ENCODE measurements at regions not wholly inside any gene's neighbourhood (a gene's known extent, or its start where the extent isn't known, plus 50 kb on each side); places are given as distances from the start of the nearest gene placed in this dataset.

DNA sequence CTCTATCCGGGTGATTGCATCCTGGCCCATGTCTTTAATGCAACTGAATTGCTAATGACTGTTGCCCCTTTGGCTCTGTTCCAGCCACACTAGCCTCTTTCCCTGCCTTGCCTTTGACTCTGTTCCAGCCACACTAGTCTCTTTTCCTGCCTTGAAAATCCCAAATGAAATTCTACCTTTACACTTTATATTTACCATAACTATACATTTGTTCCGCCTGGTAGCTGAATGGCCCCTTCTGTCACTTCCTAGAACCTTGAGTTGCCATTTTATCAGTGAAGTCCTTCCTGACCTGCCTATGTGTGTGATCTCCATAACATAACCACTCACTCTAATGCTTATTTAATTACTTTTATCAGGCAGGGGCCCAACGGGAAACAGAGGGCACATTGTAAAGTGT lies 1120.4 kb upstream of the WWC1 start:
- Histone ChIP-seq H3K4me3 (ENCODE audit: insufficient read depth, low read depth, low read length) (no peak overlapping the region), H3K36me3 (replicated peaks; ENCODE audit: control insufficient read depth, insufficient read depth, low read length) (no peaks in the 10 kb centered on the region), H3K27me3 (ENCODE audit: control insufficient read depth, insufficient read depth, low read length) (no peaks in the 10 kb centered on the region)
- no peak for DNase-seq

DNA sequence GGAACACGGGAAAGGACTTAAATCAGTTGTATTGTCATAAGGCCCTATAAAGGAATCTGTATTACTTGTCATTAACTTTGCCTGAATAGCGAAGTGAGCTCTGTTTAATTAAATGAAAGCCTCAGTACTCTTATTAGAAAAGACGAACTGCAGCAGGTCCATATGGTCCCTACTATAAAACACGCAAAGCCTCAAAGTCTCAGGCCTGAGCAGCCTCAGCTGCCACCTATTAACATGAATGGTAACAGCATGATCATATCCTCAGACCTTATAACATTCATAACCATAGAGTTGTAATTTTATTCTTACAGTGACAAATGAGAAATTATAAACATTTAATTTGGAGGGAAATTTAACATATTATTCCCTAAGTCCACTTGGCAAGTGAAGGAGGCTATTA lies 1113.7 kb upstream of the WWC1 start:
- no peak for DNase-seq
- no peaks in the 10 kb centered on the region for H3K36me3 ChIP-seq (replicated peaks; ENCODE audit: control insufficient read depth, insufficient read depth, low read length)
- no peaks in the 10 kb centered on the region for H3K27me3 ChIP-seq (ENCODE audit: control insufficient read depth, insufficient read depth, low read length)
- no peak overlapping the region for H3K4me3 ChIP-seq (ENCODE audit: insufficient read depth, low read depth, low read length)

- H3K27me3 ChIP-seq (ENCODE audit: control insufficient read depth, insufficient read depth, low read length) = no peaks in the 10 kb centered on the region
- H3K4me3 ChIP-seq (ENCODE audit: insufficient read depth, low read depth, low read length) = no peak overlapping the region
- DNase-seq = no peak
- H3K36me3 ChIP-seq (replicated peaks; ENCODE audit: control insufficient read depth, insufficient read depth, low read length) = no peaks in the 10 kb centered on the region
Observed at GRCh38 chr5:167180906-167181305, 1110.5 kb upstream of the WWC1 start.

DNA sequence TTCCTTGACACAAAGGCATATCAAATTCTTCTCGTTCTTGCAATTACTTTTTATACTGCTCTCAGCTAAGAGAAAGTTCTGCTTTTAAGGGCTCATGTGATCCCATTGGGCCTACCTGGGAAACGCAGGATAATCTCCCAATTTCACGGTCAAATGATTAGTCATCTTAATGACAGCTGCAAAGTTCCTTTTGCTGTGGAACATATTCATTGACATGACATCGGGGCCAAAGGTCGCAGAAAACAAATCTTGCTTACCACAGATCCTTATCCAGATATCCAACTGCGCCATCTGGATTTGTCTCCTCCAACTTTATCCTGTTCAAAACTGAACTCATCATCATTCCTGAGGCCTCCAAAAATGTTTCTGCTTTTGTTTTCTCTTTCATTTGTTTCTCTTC lies 1085.6 kb upstream of the WWC1 start:
- H3K4me3 ChIP-seq (ENCODE audit: insufficient read depth, low read depth, low read length) = no peak overlapping the region
- H3K27me3 ChIP-seq (ENCODE audit: control insufficient read depth, insufficient read depth, low read length) = no peaks in the 10 kb centered on the region
- no peaks in the 10 kb centered on the region for H3K36me3 ChIP-seq (replicated peaks; ENCODE audit: control insufficient read depth, insufficient read depth, low read length)
- no peak for DNase-seq

- DNase-seq = no peak
- Histone ChIP-seq H3K4me3 (ENCODE audit: insufficient read depth, low read depth, low read length) (no peak overlapping the region), H3K27me3 (ENCODE audit: control insufficient read depth, insufficient read depth, low read length) (no peaks in the 10 kb centered on the region), H3K36me3 (replicated peaks; ENCODE audit: control insufficient read depth, insufficient read depth, low read length) (no peaks in the 10 kb centered on the region)
Observed at GRCh38 chr5:167207081-167207480, 1084.4 kb upstream of the WWC1 start.

DNA sequence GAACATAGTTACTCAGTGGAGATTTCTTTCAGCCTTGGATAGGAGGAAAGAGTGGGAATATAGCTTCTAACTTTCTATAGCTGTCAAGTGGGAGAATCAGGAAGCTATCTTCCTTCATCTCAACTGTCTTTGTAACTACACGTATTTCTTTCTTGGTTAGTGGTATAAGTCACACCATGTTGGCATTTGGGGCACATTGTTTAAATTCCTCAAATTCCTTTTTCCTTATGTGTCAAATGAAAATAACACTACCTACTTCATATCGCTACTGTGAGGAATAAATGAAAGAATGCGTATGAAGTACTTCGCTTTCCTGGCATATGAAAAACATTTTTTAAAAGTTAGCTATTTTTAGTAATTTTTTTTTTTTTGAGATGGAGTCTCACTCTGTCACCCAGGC lies 1082.5 kb upstream of the WWC1 start:
- no peaks in the 10 kb centered on the region for H3K27me3 ChIP-seq (ENCODE audit: control insufficient read depth, insufficient read depth, low read length)
- no peak for DNase-seq
- no peak overlapping the region for H3K4me3 ChIP-seq (ENCODE audit: insufficient read depth, low read depth, low read length)
- no peaks in the 10 kb centered on the region for H3K36me3 ChIP-seq (replicated peaks; ENCODE audit: control insufficient read depth, insufficient read depth, low read length)

GRCh38 chr5:167217097-167217743 lies 1074.2 kb upstream of the WWC1 start:
- peak; percentile 28 for DNase-seq
- no peak overlapping the region for H3K4me3 ChIP-seq (ENCODE audit: insufficient read depth, low read depth, low read length)

DNA sequence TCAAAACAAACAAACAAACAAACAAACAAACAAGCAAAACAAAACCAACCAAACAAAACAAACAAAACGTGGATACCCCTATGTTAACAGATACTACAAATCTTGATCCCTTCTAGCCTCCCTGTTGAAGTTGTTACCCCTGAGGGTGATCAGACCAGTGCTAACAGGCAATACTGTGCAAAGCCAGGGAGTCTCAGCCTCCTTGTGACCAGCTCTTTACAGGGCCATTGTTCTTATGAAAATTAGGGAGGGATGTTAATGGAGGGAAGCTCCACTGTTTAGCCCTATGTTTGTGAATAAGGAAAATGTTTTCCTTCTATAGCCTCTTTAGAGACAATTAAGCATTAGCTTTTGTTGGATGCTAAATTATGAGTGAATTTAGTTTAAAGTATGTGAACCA lies 1072.1 kb upstream of the WWC1 start:
- DNase-seq = peak; percentile 41
- H3K36me3 ChIP-seq (replicated peaks; ENCODE audit: control insufficient read depth, insufficient read depth, low read length) = no peaks in the 10 kb centered on the region
- H3K4me3 ChIP-seq (ENCODE audit: insufficient read depth, low read depth, low read length) = no peak overlapping the region
- no peaks in the 10 kb centered on the region for H3K27me3 ChIP-seq (ENCODE audit: control insufficient read depth, insufficient read depth, low read length)

More at GRCh38 chr5:167217097-167217743, 1074.2 kb upstream of the WWC1 start:
- no peaks in the 10 kb centered on the region for H3K36me3 ChIP-seq (replicated peaks; ENCODE audit: control insufficient read depth, insufficient read depth, low read length)
- H3K27me3 ChIP-seq (ENCODE audit: control insufficient read depth, insufficient read depth, low read length) = no peaks in the 10 kb centered on the region

DNA sequence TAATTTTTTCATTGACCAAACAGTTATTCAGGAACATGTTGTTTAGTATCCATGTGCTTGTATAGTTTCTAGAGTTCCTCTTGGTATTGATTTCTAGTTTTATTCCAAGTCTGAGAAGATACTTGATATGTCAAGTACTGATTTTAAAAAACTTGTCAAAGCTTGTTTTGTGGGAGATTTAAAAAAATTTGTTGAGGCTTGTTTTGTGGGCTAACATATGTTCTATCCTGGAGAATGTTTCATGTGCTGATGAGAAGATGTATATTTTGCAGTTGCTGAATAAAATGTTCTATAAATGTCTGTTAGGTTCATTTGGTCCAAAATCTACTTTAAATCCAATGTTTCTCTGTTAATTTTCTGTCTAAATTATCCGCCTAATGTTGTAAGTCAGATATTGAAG lies 1065.1 kb upstream of the WWC1 start:
- H3K4me3 ChIP-seq (ENCODE audit: insufficient read depth, low read depth, low read length) = no peak overlapping the region
- H3K36me3 ChIP-seq (replicated peaks; ENCODE audit: control insufficient read depth, insufficient read depth, low read length) = no peaks in the 10 kb centered on the region
- no peak for DNase-seq
- no peaks in the 10 kb centered on the region for H3K27me3 ChIP-seq (ENCODE audit: control insufficient read depth, insufficient read depth, low read length)

DNA sequence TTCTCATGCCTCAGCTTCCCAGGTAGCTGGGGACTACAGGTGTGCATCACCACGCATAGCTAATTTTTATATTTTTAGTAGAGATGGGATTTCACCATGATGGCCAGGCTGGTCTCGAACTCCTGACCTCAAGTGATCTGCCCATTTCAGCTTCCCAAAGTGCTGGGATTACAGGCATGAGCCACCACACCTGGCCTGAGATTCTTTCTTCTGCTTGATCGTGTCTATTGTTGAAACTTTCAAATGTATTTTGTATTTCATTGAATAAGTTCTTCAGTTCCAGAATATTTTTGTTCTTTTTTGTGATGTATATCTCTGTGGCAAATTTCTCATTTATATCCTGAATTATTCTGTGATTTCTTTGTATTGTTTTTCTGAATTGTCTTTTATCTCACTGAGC lies 1063.3 kb upstream of the WWC1 start:
- no peaks in the 10 kb centered on the region for H3K36me3 ChIP-seq (replicated peaks; ENCODE audit: control insufficient read depth, insufficient read depth, low read length)
- DNase-seq = no peak
- no peak overlapping the region for H3K4me3 ChIP-seq (ENCODE audit: insufficient read depth, low read depth, low read length)
- H3K27me3 ChIP-seq (ENCODE audit: control insufficient read depth, insufficient read depth, low read length) = no peaks in the 10 kb centered on the region

DNA sequence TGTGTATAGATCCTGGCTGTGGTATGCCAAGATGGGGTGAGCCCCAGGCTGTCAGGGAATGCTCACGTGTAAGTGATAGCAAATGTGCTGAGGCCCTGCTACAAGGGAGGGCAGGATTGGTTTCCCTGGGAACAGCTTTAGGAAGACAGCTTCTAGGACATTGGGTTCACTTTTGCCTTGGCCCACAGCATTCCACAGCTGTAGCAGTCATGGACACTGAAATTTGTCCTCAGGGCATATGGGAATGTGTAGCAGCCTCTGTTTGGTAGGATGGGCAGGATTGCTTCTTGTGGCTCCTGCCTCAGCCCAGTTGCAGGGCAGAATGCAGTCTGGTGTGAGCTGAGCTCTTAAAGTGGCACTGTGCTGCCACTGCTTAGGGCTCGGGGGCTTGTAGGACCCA lies 1061.7 kb upstream of the WWC1 start:
- H3K4me3 ChIP-seq (ENCODE audit: insufficient read depth, low read depth, low read length) = no peak overlapping the region
- no peak for DNase-seq
- H3K36me3 ChIP-seq (replicated peaks; ENCODE audit: control insufficient read depth, insufficient read depth, low read length) = no peaks in the 10 kb centered on the region
- H3K27me3 ChIP-seq (ENCODE audit: control insufficient read depth, insufficient read depth, low read length) = no peaks in the 10 kb centered on the region

DNA sequence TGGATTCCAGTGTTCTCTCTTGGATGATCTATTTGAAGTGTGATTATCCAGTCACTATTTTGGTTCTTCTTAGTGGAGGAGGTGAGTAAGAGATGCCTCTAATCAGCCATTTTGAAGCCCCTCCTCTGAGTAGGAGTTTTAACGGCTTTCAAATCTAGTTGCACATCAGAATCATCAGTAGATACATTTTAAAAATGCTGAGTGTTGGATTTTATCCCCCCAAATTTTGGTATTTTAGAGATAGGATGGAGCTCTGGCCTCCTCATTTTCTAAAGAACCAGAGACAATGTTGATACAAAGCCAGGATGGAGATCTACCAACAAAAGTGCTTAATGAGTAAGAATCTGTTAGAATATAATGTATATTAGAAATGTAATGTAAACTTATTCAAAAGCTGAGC lies 1061.0 kb upstream of the WWC1 start:
- H3K36me3 ChIP-seq (replicated peaks; ENCODE audit: control insufficient read depth, insufficient read depth, low read length) = no peaks in the 10 kb centered on the region
- H3K27me3 ChIP-seq (ENCODE audit: control insufficient read depth, insufficient read depth, low read length) = no peaks in the 10 kb centered on the region
- no peak for DNase-seq
- H3K4me3 ChIP-seq (ENCODE audit: insufficient read depth, low read depth, low read length) = no peak overlapping the region

- DNase-seq = no peak
- no peaks in the 10 kb centered on the region for H3K36me3 ChIP-seq (replicated peaks; ENCODE audit: control insufficient read depth, insufficient read depth, low read length)
- no peak overlapping the region for H3K4me3 ChIP-seq (ENCODE audit: insufficient read depth, low read depth, low read length)
- no peaks in the 10 kb centered on the region for H3K27me3 ChIP-seq (ENCODE audit: control insufficient read depth, insufficient read depth, low read length)
Observed at GRCh38 chr5:167232675-167233311, 1058.7 kb upstream of the WWC1 start.

- H3K4me3 ChIP-seq (ENCODE audit: insufficient read depth, low read depth, low read length) = no peak overlapping the region
- H3K27me3 ChIP-seq (ENCODE audit: control insufficient read depth, insufficient read depth, low read length) = no peaks in the 10 kb centered on the region
- no peak for DNase-seq
- H3K36me3 ChIP-seq (replicated peaks; ENCODE audit: control insufficient read depth, insufficient read depth, low read length) = no peaks in the 10 kb centered on the region
Observed at GRCh38 chr5:167233507-167234220, 1057.8 kb upstream of the WWC1 start.

GRCh38 chr5:167241436-167242067 lies 1049.9 kb upstream of the WWC1 start:
- Histone ChIP-seq H3K4me3 (ENCODE audit: insufficient read depth, low read depth, low read length) (no peak overlapping the region), H3K27me3 (ENCODE audit: control insufficient read depth, insufficient read depth, low read length) (no peaks in the 10 kb centered on the region), H3K36me3 (replicated peaks; ENCODE audit: control insufficient read depth, insufficient read depth, low read length) (no peaks in the 10 kb centered on the region)
- no peak for DNase-seq
